ENCODE measurements at regions not wholly inside any gene's neighbourhood (a gene's known extent, or its start where the extent isn't known, plus 50 kb on each side); places are given as distances from the start of the nearest gene placed in this dataset.

DNA sequence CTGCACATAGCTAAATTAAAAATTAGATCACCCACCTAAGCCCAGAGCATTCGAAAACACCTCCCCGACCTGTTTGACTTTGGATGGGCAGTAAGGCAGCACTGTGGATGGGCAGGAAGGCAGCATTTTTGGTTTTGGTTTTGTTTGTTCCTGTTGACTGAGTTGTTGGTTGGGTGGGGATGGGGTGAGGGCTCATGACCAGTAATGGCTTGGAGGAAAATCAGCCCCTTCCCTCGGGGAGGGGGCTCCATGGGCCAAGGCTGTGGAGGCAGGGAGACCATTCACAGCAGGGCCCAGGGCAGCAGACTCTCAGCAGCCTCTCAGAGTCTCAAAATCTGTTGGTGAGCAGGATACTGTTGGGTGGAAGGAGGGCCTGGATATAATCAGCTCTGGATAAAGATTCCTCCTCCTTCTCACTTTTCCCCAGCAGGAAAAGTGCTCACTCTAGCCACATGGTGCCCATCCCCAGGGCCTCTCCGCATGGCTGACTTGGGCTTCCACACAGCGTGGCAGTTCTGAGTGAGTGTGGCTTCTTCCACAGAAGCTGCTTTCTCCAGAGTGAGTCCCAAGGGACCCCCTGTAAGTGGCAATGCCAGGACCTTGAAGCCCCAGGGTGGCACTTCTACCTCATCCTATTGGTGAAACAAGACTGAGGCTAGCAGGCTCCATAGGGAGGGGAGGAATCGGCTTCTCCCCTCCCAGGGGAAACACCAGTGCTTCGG, 1491.2 kb downstream of the BRD1 start:
- no peak overlapping the region for H3K4me3 Mint-ChIP-seq
- no peaks in the 10 kb centered on the region for H3K36me3 Mint-ChIP-seq (ENCODE audit: low read depth)
- no peak for DNase-seq (ENCODE audit: low read depth, low spot score)
- no peak overlapping the region for H3K27ac Mint-ChIP-seq (ENCODE audit: unreplicated experiment)
- H3K27me3 Mint-ChIP-seq (ENCODE audit: low read depth): peaks cover 7% of the 10 kb centered on the region
- no peaks in the 10 kb centered on the region for H3K9me3 Mint-ChIP-seq
- H3K4me1 Mint-ChIP-seq: peaks cover 4% of the 10 kb centered on the region
- TF ChIP-seq, protein P1, sequence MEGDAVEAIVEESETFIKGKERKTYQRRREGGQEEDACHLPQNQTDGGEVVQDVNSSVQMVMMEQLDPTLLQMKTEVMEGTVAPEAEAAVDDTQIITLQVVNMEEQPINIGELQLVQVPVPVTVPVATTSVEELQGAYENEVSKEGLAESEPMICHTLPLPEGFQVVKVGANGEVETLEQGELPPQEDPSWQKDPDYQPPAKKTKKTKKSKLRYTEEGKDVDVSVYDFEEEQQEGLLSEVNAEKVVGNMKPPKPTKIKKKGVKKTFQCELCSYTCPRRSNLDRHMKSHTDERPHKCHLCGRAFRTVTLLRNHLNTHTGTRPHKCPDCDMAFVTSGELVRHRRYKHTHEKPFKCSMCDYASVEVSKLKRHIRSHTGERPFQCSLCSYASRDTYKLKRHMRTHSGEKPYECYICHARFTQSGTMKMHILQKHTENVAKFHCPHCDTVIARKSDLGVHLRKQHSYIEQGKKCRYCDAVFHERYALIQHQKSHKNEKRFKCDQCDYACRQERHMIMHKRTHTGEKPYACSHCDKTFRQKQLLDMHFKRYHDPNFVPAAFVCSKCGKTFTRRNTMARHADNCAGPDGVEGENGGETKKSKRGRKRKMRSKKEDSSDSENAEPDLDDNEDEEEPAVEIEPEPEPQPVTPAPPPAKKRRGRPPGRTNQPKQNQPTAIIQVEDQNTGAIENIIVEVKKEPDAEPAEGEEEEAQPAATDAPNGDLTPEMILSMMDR (conservative IDR thresholded peaks at IDR 0.05): no peak

GRCh38 chr22:48335442-48336139, 1492.1 kb downstream of the BRD1 start:
- Mint-ChIP-seq H3K9me3 (no peaks in the 10 kb centered on the region), H3K27ac (ENCODE audit: unreplicated experiment) (no peak overlapping the region), H3K36me3 (ENCODE audit: low read depth) (no peaks in the 10 kb centered on the region), H3K4me1 (no peaks in the 10 kb centered on the region), H3K4me3 (no peak overlapping the region), H3K27me3 (ENCODE audit: low read depth) (peaks cover 3% of the 10 kb centered on the region)
- TF ChIP-seq, protein P1 (conservative IDR thresholded peaks at IDR 0.05): no peak
- DNase-seq (ENCODE audit: low read depth, low spot score): no peak

GRCh38 chr22:48334971-48335370, 1492.7 kb downstream of the BRD1 start:
- peaks cover 3% of the 10 kb centered on the region for H3K27me3 Mint-ChIP-seq (ENCODE audit: low read depth)
- no peak overlapping the region for H3K4me3 Mint-ChIP-seq
- TF ChIP-seq, protein P1 (conservative IDR thresholded peaks at IDR 0.05): no peak
- H3K4me1 Mint-ChIP-seq: no peaks in the 10 kb centered on the region
- H3K27ac Mint-ChIP-seq (ENCODE audit: unreplicated experiment): no peak overlapping the region
- DNase-seq (ENCODE audit: low read depth, low spot score): no peak
- H3K36me3 Mint-ChIP-seq (ENCODE audit: low read depth): no peaks in the 10 kb centered on the region
- H3K9me3 Mint-ChIP-seq: no peaks in the 10 kb centered on the region

- no peak for DNase-seq (ENCODE audit: low read depth, low spot score)
- Mint-ChIP-seq H3K9me3 (peaks cover 3% of the 10 kb centered on the region), H3K27me3 (ENCODE audit: low read depth) (peaks cover 3% of the 10 kb centered on the region), H3K36me3 (ENCODE audit: low read depth) (no peaks in the 10 kb centered on the region), H3K4me1 (no peaks in the 10 kb centered on the region), H3K27ac (ENCODE audit: unreplicated experiment) (no peak overlapping the region), H3K4me3 (no peak overlapping the region)
- TF ChIP-seq, protein P1 (conservative IDR thresholded peaks at IDR 0.05): no peak
These were observed 1493.6 kb downstream of the BRD1 start for GRCh38 chr22:48333816-48334735.

- Mint-ChIP-seq H3K4me3 (no peak overlapping the region), H3K9me3 (peaks cover 6% of the 10 kb centered on the region), H3K36me3 (ENCODE audit: low read depth) (peaks cover under 1% of the 10 kb centered on the region), H3K27me3 (ENCODE audit: low read depth) (peaks cover 3% of the 10 kb centered on the region), H3K27ac (ENCODE audit: unreplicated experiment) (no peak overlapping the region), H3K4me1 (no peaks in the 10 kb centered on the region)
- TF ChIP-seq, protein P1 (conservative IDR thresholded peaks at IDR 0.05): no peak
- no peak for DNase-seq (ENCODE audit: low read depth, low spot score)
These were observed 1494.3 kb downstream of the BRD1 start for GRCh38 chr22:48333323-48333763.

Data from neural crest cell (in vitro differentiated cells).